ENCODE measurements at regions not wholly inside any gene's neighbourhood (a gene's known extent, or its start where the extent isn't known, plus 50 kb on each side); places are given as distances from the start of the nearest gene placed in this dataset.
A peak's percentile ranks its signal among the peaks of the same experiment; 100 is the strongest.
"Not testable (repeated sequence)": the region's sequence is repeated elsewhere in the genome, so short reads cannot be mapped to it uniquely, and the experiment has no call there.

GRCh38 chr6:167551628-167552257, 226.9 kb downstream of the TTLL2 start:
- DNase-seq: no peak

GRCh38 chr6:167552258-167552630, 227.4 kb downstream of the TTLL2 start:
- no peak for DNase-seq

GRCh38 chr6:167552961-167553735, 228.3 kb downstream of the TTLL2 start:
- DNase-seq: no peak

GRCh38 chr6:167553736-167554119, 228.8 kb downstream of the TTLL2 start:
- DNase-seq: no peak

GRCh38 chr6:167554854-167555253, 230.0 kb downstream of the TTLL2 start:
- DNase-seq: no peak

GRCh38 chr6:167555836-167556235, 230.9 kb downstream of the TTLL2 start:
- DNase-seq: no peak

- DNase-seq: no peak
These were observed 232.8 kb downstream of the TTLL2 start for GRCh38 chr6:167557675-167558074.

GRCh38 chr6:167558246-167559177, 233.6 kb downstream of the TTLL2 start:
- DNase-seq: no peak

GRCh38 chr6:167559675-167560479, 235.0 kb downstream of the TTLL2 start:
- DNase-seq: peak in 1 of 2 experiments; percentile 32

- no peak for DNase-seq
These were observed 236.0 kb downstream of the TTLL2 start for GRCh38 chr6:167560673-167561569.

- not testable (repeated sequence) for DNase-seq
These were observed 238.0 kb downstream of the TTLL2 start for GRCh38 chr6:167562862-167563261.

- no peak for DNase-seq
These were observed 239.7 kb downstream of the TTLL2 start for GRCh38 chr6:167564416-167565250.

GRCh38 chr6:167565388-167565787, 240.5 kb downstream of the TTLL2 start:
- no peak for DNase-seq

GRCh38 chr6:167565884-167566599, 241.2 kb downstream of the TTLL2 start:
- DNase-seq: no peak

- no peak for DNase-seq
These were observed 241.8 kb downstream of the TTLL2 start for GRCh38 chr6:167566711-167567141.

GRCh38 chr6:167567142-167568033, 242.5 kb downstream of the TTLL2 start:
- no peak for DNase-seq

- DNase-seq: no peak
These were observed 243.6 kb downstream of the TTLL2 start for GRCh38 chr6:167568407-167569024.

All from NCI-H446 (cell line).